HCT116 (cell line): ENCODE measurements at regions not wholly inside any gene's neighbourhood (a gene's known extent, or its start where the extent isn't known, plus 50 kb on each side); places are given as distances from the start of the nearest gene placed in this dataset.

ENCODE experiments used
- ATAC-seq: fragments of 200-7000 bp; cut with Tn5 transposase; 2 replicates; pipeline ENCODE4 v1.9.1; 2020; ENCODE audit warnings: mild to moderate bottlenecking, moderate library complexity
- BruUV-seq: library from RNA; stranded (reverse); fragments of 400-500 nt; replicated peaks from 2 replicates; lab custom pipeline; 2021; lab: Mats Ljungman, UMichigan
- CTCF ChIA-PET: fragments of 300-600 bp; sonication (Branson Sonifier 250); formaldehyde crosslinking; loops from one replicate; lab custom pipeline; 2021; ENCODE audit warnings: antibody characterized with exemption; lab: Charles Lee
- POLR2A ChIA-PET: fragments of 300-600, 350-600 bp; sonication (Branson Sonifier 250); formaldehyde crosslinking; loops from one replicate; lab custom pipeline; 2021; ENCODE audit warnings: antibody characterized with exemption; lab: Charles Lee
- RAD21 ChIA-PET, 2 experiments: fragments of 300-600 bp; sonication (Branson Sonifier 250); formaldehyde crosslinking; loops; one replicate each; lab custom pipeline; 2023; ENCODE audit warnings: low total read pairs in 2 of 2; ENCODE audit not compliant: uncharacterized antibody in 2 of 2, unreplicated experiment in 2 of 2, low non-redundant PET in 1 of 2; lab: Charles Lee
- DNase-seq: peaks from one replicate; pipeline ENCODE4 v3.0.0-alpha.2; 2010; ENCODE audit warnings: low read depth, low spot score
- H2AFZ ChIP-seq: fragments of 200-600 bp; shearing (Covaris generic), sonication (generic); 2 replicates; pipeline ENCODE4 v1.6.1; 2017; ENCODE audit warnings: low read depth, mixed run types, mixed read lengths, antibody characterized with exemption, low read length; ENCODE audit not compliant: poor library complexity, severe bottlenecking
- H3K27ac ChIP-seq: 2 replicates; pipeline ENCODE4 v1.5.1; 2012; ENCODE audit warnings: low read depth, low read length
- H3K27me3 ChIP-seq: fragments of 200-600 bp; sonication (generic); 2 replicates; pipeline ENCODE4 v1.6.1; 2016; ENCODE audit warnings: mixed run types, low read length, mixed read lengths; ENCODE audit not compliant: insufficient read depth
- H3K36me3 ChIP-seq, 2 experiments: fragments of 200-500 bp in 1 of 2; fragments of 200-600 bp in 1 of 2; sonication (Bioruptor generic) in 1 of 2; sonication (generic) in 1 of 2; 2 replicates each; pipeline versions ENCODE4 v1.5.1 to v1.6.1; 2014 to 2016; ENCODE audit warnings: low read length in 2 of 2, inconsistent platforms in 1 of 2, mixed read lengths in 1 of 2, mixed run types in 1 of 2; ENCODE audit not compliant: insufficient read depth in 2 of 2, control insufficient read depth in 1 of 2
- H3K4me1 ChIP-seq, 2 experiments: fragments of 200-600 bp in 1 of 2; sonication (generic) in 1 of 2; 2 replicates each; pipeline versions ENCODE4 v1.5.1 to v1.6.1; 2012 to 2017; ENCODE audit warnings: low read length in 2 of 2, inconsistent platforms in 1 of 2, mild to moderate bottlenecking in 1 of 2, mixed read lengths in 1 of 2, mixed run types in 1 of 2, moderate library complexity in 1 of 2; ENCODE audit not compliant: insufficient read depth in 2 of 2, control insufficient read depth in 1 of 2
- H3K4me2 ChIP-seq: fragments of 200-600 bp; sonication (generic); 2 replicates; pipeline ENCODE4 v1.6.1; 2017; ENCODE audit warnings: mixed run types, low read length, mixed read lengths
- H3K4me3 ChIP-seq, 2 experiments: fragments of 200-600 bp in 1 of 2; sonication (generic) in 1 of 2; replicated peaks in 1 of 2; 2 replicates each; pipeline ENCODE4 v1.5.1; 2011 to 2016; ENCODE audit warnings: low read length in 2 of 2, control low read depth in 1 of 2, low read depth in 1 of 2, mild to moderate bottlenecking in 1 of 2, mixed read lengths in 1 of 2, mixed run types in 1 of 2
- H3K79me2 ChIP-seq: fragments of 200-600 bp; sonication (generic); 2 replicates; pipeline ENCODE4 v1.6.1; 2017; ENCODE audit warnings: mild to moderate bottlenecking, mixed run types, low read length, moderate library complexity, mixed read lengths; ENCODE audit not compliant: insufficient read depth
- H3K9ac ChIP-seq: fragments of 200-600 bp; sonication (generic); 2 replicates; pipeline ENCODE4 v1.6.1; 2016; ENCODE audit warnings: low read length, mixed read lengths
- H3K9me2 ChIP-seq: fragments of 200-600 bp; sonication (generic), shearing (Covaris generic); 2 replicates; pipeline ENCODE4 v1.6.1; 2017; ENCODE audit warnings: mixed run types, mild to moderate bottlenecking, moderate library complexity; ENCODE audit not compliant: insufficient read depth
- H3K9me3 ChIP-seq, 2 experiments: fragments of 200-500 bp in 1 of 2; fragments of 200-600 bp in 1 of 2; sonication (Bioruptor generic) in 1 of 2; sonication (generic) in 1 of 2; 2 replicates each; pipeline ENCODE4 v1.6.1; 2014 to 2017; ENCODE audit warnings: low read length in 2 of 2, mixed read lengths in 2 of 2, inconsistent platforms in 1 of 2, low read depth in 1 of 2, mild to moderate bottlenecking in 1 of 2, mixed run types in 1 of 2, moderate library complexity in 1 of 2; ENCODE audit not compliant: control insufficient read depth in 1 of 2, insufficient read depth in 1 of 2
- H4K20me1 ChIP-seq: fragments of 200-600 bp; sonication (generic), shearing (Covaris generic); 2 replicates; pipeline ENCODE4 v1.6.1; 2017; ENCODE audit warnings: mixed run types, mild to moderate bottlenecking, moderate library complexity; ENCODE audit not compliant: insufficient read depth
- ATF3 ChIP-seq: IDR thresholded peaks from 2 replicates; pipeline ENCODE4 v1.6.1; 2012
- CEBPB ChIP-seq: IDR thresholded peaks from 2 replicates; pipeline ENCODE4 v1.6.1; 2012; ENCODE audit warnings: low read depth
- EGR1 ChIP-seq: IDR thresholded peaks from 2 replicates; pipeline ENCODE4 v1.6.1; 2012; ENCODE audit warnings: low read depth
- ELF1 ChIP-seq: IDR thresholded peaks from 2 replicates; pipeline ENCODE4 v1.6.1; 2012; ENCODE audit warnings: low read depth, borderline replicate concordance
- EZH2phosphoT487 ChIP-seq: fragments of 200-600 bp; IDR thresholded peaks from 2 replicates; pipeline ENCODE4 v1.6.1; 2018; ENCODE audit warnings: antibody characterized with exemption, borderline replicate concordance
- FOSL1 ChIP-seq: IDR thresholded peaks from 2 replicates; pipeline ENCODE4 v1.6.1; 2012; ENCODE audit warnings: low read depth
- MAX ChIP-seq: IDR thresholded peaks from 2 replicates; pipeline ENCODE4 v1.6.1; 2012
- POLR2AphosphoS5 ChIP-seq: IDR thresholded peaks from 2 replicates; pipeline ENCODE4 v1.6.1; 2011; ENCODE audit warnings: mild to moderate bottlenecking, low read depth, low read length, moderate library complexity
- REST ChIP-seq: IDR thresholded peaks from 2 replicates; pipeline ENCODE4 v1.6.1; 2012; ENCODE audit warnings: low read depth
- SIN3A ChIP-seq: IDR thresholded peaks from 2 replicates; pipeline ENCODE4 v1.6.1; 2012; ENCODE audit warnings: low read depth
- SP1 ChIP-seq: IDR thresholded peaks from 2 replicates; pipeline ENCODE4 v1.6.1; 2012; ENCODE audit warnings: low read depth
- SRF ChIP-seq: IDR thresholded peaks from 2 replicates; pipeline ENCODE4 v1.6.1; 2012; ENCODE audit warnings: low read depth
- YY1 ChIP-seq: IDR thresholded peaks from 2 replicates; pipeline ENCODE4 v1.6.1; 2011; ENCODE audit warnings: low read length, low read depth, moderate library complexity, mild to moderate bottlenecking; ENCODE audit not compliant: insufficient replicate concordance; ENCODE audit errors: extremely low read depth
- ZFX ChIP-seq: fragments of 450-650 bp; IDR thresholded peaks from 2 replicates; pipeline ENCODE4 v1.6.1; 2017
- ZNF274 ChIP-seq: fragments of 200-500 bp; sonication (Bioruptor generic); IDR thresholded peaks from 2 replicates; pipeline ENCODE4 v1.6.1; 2014; ENCODE audit warnings: mild to moderate bottlenecking, low read depth, low read length, inconsistent platforms
- intact Hi-C: fragments of 100-400 bp; cut with micrococcal nuclease; formaldehyde crosslinking; loops from 2 replicates; pipeline ENCODE4 v1.10.0; 2022

- POLR2A ChIA-PET = no interaction called here
- ATAC-seq (no peak), DNase-seq (no peak)
- H3K9me2 ChIP-seq = no peaks in the 10 kb centered on the region
- no peak overlapping the region for H2AFZ ChIP-seq
- no peak for TF ChIP-seq MAX
- no peak for TF ChIP-seq ZNF274
- no peak for TF ChIP-seq POLR2AphosphoS5
- TF ChIP-seq ZFX = no peak
- TF ChIP-seq SIN3A = no peak
- no peak for TF ChIP-seq CEBPB
- no peak for TF ChIP-seq ELF1
- no peak for TF ChIP-seq ATF3
- TF ChIP-seq YY1 = no peak
- no peak for TF ChIP-seq EZH2phosphoT487
- TF ChIP-seq EGR1 = no peak
- TF ChIP-seq FOSL1 = no peak
- no peak for TF ChIP-seq SP1
- no peak for TF ChIP-seq REST
- TF ChIP-seq SRF = no peak
- no TSS peak for BruUV-seq
- no peaks in the 10 kb centered on the region for H3K9me3 ChIP-seq
- no peaks in the 10 kb centered on the region for H3K79me2 ChIP-seq
- H3K36me3 ChIP-seq = no peaks in the 10 kb centered on the region
- CTCF ChIA-PET = no interaction called here
- H3K4me3 ChIP-seq = no peak overlapping the region
- RAD21 ChIA-PET = no interaction called here
- no peak overlapping the region for H3K27ac ChIP-seq
- no peaks in the 10 kb centered on the region for H4K20me1 ChIP-seq
- H3K4me1 ChIP-seq = no peaks in the 10 kb centered on the region
- H3K4me2 ChIP-seq = no peak overlapping the region
- H3K9ac ChIP-seq = no peak overlapping the region
- intact Hi-C loops = no loop called here
- peaks cover 41% of the 10 kb centered on the region for H3K27me3 ChIP-seq
These were observed 216.0 kb downstream of the HAPSTR1 start for GRCh38 chr16:9307446-9307845.
